Effector memory CD8-positive, alpha-beta T cell (primary cell): ENCODE measurements at regions not wholly inside any gene's neighbourhood (a gene's known extent, or its start where the extent isn't known, plus 50 kb on each side); places are given as distances from the start of the nearest gene placed in this dataset.

Source experiments
- ATAC-seq: fragments of 150-1000 bp; cut with Tn5 transposase; replicated peaks from 2 replicates; pipeline ENCODE4 v1.10.0; 2021; ENCODE audit warnings: mild to moderate bottlenecking, moderate library complexity
- DNase-seq, 3 experiments: peaks; one replicate each; pipeline ENCODE4 v3.0.0; 2021
- H3K27ac Mint-ChIP-seq, 2 donors: one replicate each; pipeline ENCODE4 v1.8.0; 2022; ENCODE audit warnings: mild to moderate bottlenecking in 2 of 2, mixed read lengths in 2 of 2, moderate library complexity in 2 of 2
- H3K27me3 Mint-ChIP-seq, 2 donors: one replicate each; pipeline ENCODE4 v1.8.0; 2022; ENCODE audit warnings: mixed read lengths in 2 of 2
- H3K36me3 Mint-ChIP-seq: one replicate; pipeline ENCODE4 v1.8.0; 2022; ENCODE audit warnings: mild to moderate bottlenecking, moderate library complexity, mixed read lengths; ENCODE audit not compliant: insufficient read depth
- H3K4me1 Mint-ChIP-seq, 2 donors: one replicate each; pipeline ENCODE4 v1.8.0; 2022; ENCODE audit warnings: low read depth in 2 of 2, mixed read lengths in 2 of 2
- H3K4me3 Mint-ChIP-seq, 2 donors: one replicate each; pipeline ENCODE4 v1.8.0; 2022; ENCODE audit warnings: mild to moderate bottlenecking in 2 of 2, mixed read lengths in 2 of 2, moderate library complexity in 2 of 2
- H3K9me3 Mint-ChIP-seq, 2 donors: one replicate each; pipeline ENCODE4 v1.8.0; 2022; ENCODE audit warnings: mixed read lengths in 2 of 2

- no peaks in the 10 kb centered on the region for H3K9me3 Mint-ChIP-seq
- H3K4me1 Mint-ChIP-seq, result no peaks in the 10 kb centered on the region
- H3K27me3 Mint-ChIP-seq, result peaks cover 0 to 34% of the 10 kb centered on the region in 2 donors
- DNase-seq, result no peak
- no peak overlapping the region for H3K4me3 Mint-ChIP-seq
- H3K27ac Mint-ChIP-seq, result no peak overlapping the region
- peaks cover 4% of the 10 kb centered on the region for H3K36me3 Mint-ChIP-seq
- ATAC-seq, result no peak
Measured at GRCh38 chr9:8106362-8106761, 306.8 kb upstream of the DMAC1 start.

- no peak for ATAC-seq
- no peak for DNase-seq
- Mint-ChIP-seq H3K27me3 (peaks cover 0 to 14% of the 10 kb centered on the region in 2 donors), H3K27ac (no peak overlapping the region), H3K9me3 (peaks cover 0 to 7% of the 10 kb centered on the region in 2 donors), H3K36me3 (no peaks in the 10 kb centered on the region), H3K4me3 (no peak overlapping the region), H3K4me1 (no peaks in the 10 kb centered on the region)
Measured at GRCh38 chr9:8101607-8102006, 302.0 kb upstream of the DMAC1 start.

GRCh38 chr9:8096091-8096490, 296.5 kb upstream of the DMAC1 start:
- DNase-seq (no peak), ATAC-seq (no peak)
- no peak overlapping the region for H3K27ac Mint-ChIP-seq
- H3K4me1 Mint-ChIP-seq, result peaks cover 0 to 2% of the 10 kb centered on the region in 2 donors
- peaks cover 0 to 7% of the 10 kb centered on the region in 2 donors for H3K9me3 Mint-ChIP-seq
- H3K4me3 Mint-ChIP-seq, result no peak overlapping the region
- H3K36me3 Mint-ChIP-seq, result no peaks in the 10 kb centered on the region
- H3K27me3 Mint-ChIP-seq, result peaks cover 0 to 3% of the 10 kb centered on the region in 2 donors

- peaks cover 0 to 7% of the 10 kb centered on the region in 2 donors for H3K9me3 Mint-ChIP-seq
Measured at GRCh38 chr9:8095672-8096086, 296.1 kb upstream of the DMAC1 start.

GRCh38 chr9:8088477-8088876, 288.9 kb upstream of the DMAC1 start:
- H3K4me3 Mint-ChIP-seq, result no peak overlapping the region
- ATAC-seq (no peak), DNase-seq (no peak)
- peaks cover 21 to 23% of the 10 kb centered on the region in 2 donors for H3K27me3 Mint-ChIP-seq
- peaks cover 0 to 9% of the 10 kb centered on the region in 2 donors for H3K4me1 Mint-ChIP-seq
- no peaks in the 10 kb centered on the region for H3K36me3 Mint-ChIP-seq
- peaks cover under 1 to 2% of the 10 kb centered on the region in 2 donors for H3K9me3 Mint-ChIP-seq
- no peak overlapping the region for H3K27ac Mint-ChIP-seq

More at GRCh38 chr9:8095672-8096086, 296.1 kb upstream of the DMAC1 start:
- H3K27ac Mint-ChIP-seq, result no peak overlapping the region
- DNase-seq, result no peak
- peaks cover 0 to 5% of the 10 kb centered on the region in 2 donors for H3K4me1 Mint-ChIP-seq
- peaks cover 0 to 5% of the 10 kb centered on the region in 2 donors for H3K27me3 Mint-ChIP-seq
- H3K4me3 Mint-ChIP-seq, result no peak overlapping the region
- ATAC-seq, result no peak
- H3K36me3 Mint-ChIP-seq, result no peaks in the 10 kb centered on the region

- Mint-ChIP-seq H3K27me3 (peaks cover 41% of the 10 kb centered on the region in 2 donors), H3K9me3 (peaks cover 2 to 7% of the 10 kb centered on the region in 2 donors), H3K27ac (no peak overlapping the region), H3K4me3 (no peak overlapping the region), H3K4me1 (peaks cover 0 to 6% of the 10 kb centered on the region in 2 donors), H3K36me3 (no peaks in the 10 kb centered on the region)
- ATAC-seq (no peak), DNase-seq (no peak)
Measured at GRCh38 chr9:8085986-8086385, 286.4 kb upstream of the DMAC1 start.

GRCh38 chr9:8078641-8079140, 279.1 kb upstream of the DMAC1 start:
- Mint-ChIP-seq H3K9me3 (peaks cover under 1 to 7% of the 10 kb centered on the region in 2 donors), H3K4me1 (no peaks in the 10 kb centered on the region), H3K27me3 (peaks cover 22 to 28% of the 10 kb centered on the region in 2 donors), H3K27ac (no peak overlapping the region), H3K36me3 (no peaks in the 10 kb centered on the region), H3K4me3 (no peak overlapping the region)
- ATAC-seq (no peak), DNase-seq (no peak)

- H3K4me3 Mint-ChIP-seq, result no peak overlapping the region
- no peaks in the 10 kb centered on the region for H3K36me3 Mint-ChIP-seq
- H3K4me1 Mint-ChIP-seq, result no peaks in the 10 kb centered on the region
- DNase-seq (no peak), ATAC-seq (no peak)
- peaks cover 1 to 8% of the 10 kb centered on the region in 2 donors for H3K27me3 Mint-ChIP-seq
- no peaks in the 10 kb centered on the region for H3K9me3 Mint-ChIP-seq
- no peak overlapping the region for H3K27ac Mint-ChIP-seq
Measured at GRCh38 chr9:8074713-8075286, 275.2 kb upstream of the DMAC1 start.

GRCh38 chr9:8071445-8071798, 271.8 kb upstream of the DMAC1 start:
- Mint-ChIP-seq H3K27me3 (peaks cover 10 to 19% of the 10 kb centered on the region in 2 donors), H3K9me3 (no peaks in the 10 kb centered on the region), H3K27ac (no peak overlapping the region), H3K36me3 (no peaks in the 10 kb centered on the region), H3K4me3 (no peak overlapping the region), H3K4me1 (no peaks in the 10 kb centered on the region)
- DNase-seq (no peak), ATAC-seq (no peak)

- no peak overlapping the region for H3K4me3 Mint-ChIP-seq
- H3K27ac Mint-ChIP-seq, result no peak overlapping the region
- no peaks in the 10 kb centered on the region for H3K9me3 Mint-ChIP-seq
- DNase-seq (no peak), ATAC-seq (no peak)
- no peaks in the 10 kb centered on the region for H3K4me1 Mint-ChIP-seq
- no peaks in the 10 kb centered on the region for H3K36me3 Mint-ChIP-seq
- peaks cover 10 to 19% of the 10 kb centered on the region in 2 donors for H3K27me3 Mint-ChIP-seq
Measured at GRCh38 chr9:8070779-8071444, 271.3 kb upstream of the DMAC1 start.

- no peaks in the 10 kb centered on the region for H3K9me3 Mint-ChIP-seq
- peaks cover 0 to 2% of the 10 kb centered on the region in 2 donors for H3K4me1 Mint-ChIP-seq
- ATAC-seq (no peak), DNase-seq (no peak)
- no peaks in the 10 kb centered on the region for H3K36me3 Mint-ChIP-seq
- peaks cover 0 to 17% of the 10 kb centered on the region in 2 donors for H3K27me3 Mint-ChIP-seq
- no peak overlapping the region for H3K27ac Mint-ChIP-seq
- no peak overlapping the region for H3K4me3 Mint-ChIP-seq
Measured at GRCh38 chr9:8062459-8062858, 262.9 kb upstream of the DMAC1 start.

GRCh38 chr9:8053501-8053900, 253.9 kb upstream of the DMAC1 start:
- Mint-ChIP-seq H3K36me3 (no peaks in the 10 kb centered on the region), H3K27me3 (no peaks in the 10 kb centered on the region), H3K4me3 (no peak overlapping the region), H3K9me3 (peaks cover 0 to 8% of the 10 kb centered on the region in 2 donors), H3K4me1 (no peaks in the 10 kb centered on the region), H3K27ac (no peak overlapping the region)
- DNase-seq (no peak), ATAC-seq (no peak)

GRCh38 chr9:8052991-8053390, 253.4 kb upstream of the DMAC1 start:
- ATAC-seq (no peak), DNase-seq (no peak)
- no peak overlapping the region for H3K4me3 Mint-ChIP-seq
- H3K9me3 Mint-ChIP-seq, result peaks cover 0 to 8% of the 10 kb centered on the region in 2 donors
- H3K36me3 Mint-ChIP-seq, result no peaks in the 10 kb centered on the region
- H3K27ac Mint-ChIP-seq, result no peak overlapping the region
- H3K4me1 Mint-ChIP-seq, result no peaks in the 10 kb centered on the region
- no peaks in the 10 kb centered on the region for H3K27me3 Mint-ChIP-seq

- Mint-ChIP-seq H3K4me1 (no peaks in the 10 kb centered on the region), H3K9me3 (peaks cover 0 to 3% of the 10 kb centered on the region in 2 donors), H3K36me3 (no peaks in the 10 kb centered on the region), H3K27ac (no peak overlapping the region), H3K4me3 (no peak overlapping the region), H3K27me3 (no peaks in the 10 kb centered on the region)
- DNase-seq (no peak), ATAC-seq (no peak)
Measured at GRCh38 chr9:8037745-8038144, 238.2 kb upstream of the DMAC1 start.
